PC-3 (cell line): ENCODE measurements at regions not wholly inside any gene's neighbourhood (a gene's known extent, or its start where the extent isn't known, plus 50 kb on each side); places are given as distances from the start of the nearest gene placed in this dataset.

ENCODE experiments used
- CTCF ChIP-seq: fragments of 300-600 bp; sonication (generic); conservative IDR thresholded peaks from 2 replicates; pipeline ENCODE4 v1.5.1; 2017; ENCODE audit warnings: antibody characterized with exemption, low read depth, mild to moderate bottlenecking, low read length
- EZH2 ChIP-seq: fragments of 300-600 bp; sonication (generic); IDR thresholded peaks from one replicate; pipeline ENCODE4 v1.6.1; 2017; ENCODE audit warnings: antibody characterized with exemption, mild to moderate bottlenecking, low read length; ENCODE audit not compliant: unreplicated experiment
- EZH2phosphoT487 ChIP-seq: fragments of 300-600 bp; sonication (generic); IDR thresholded peaks from 2 replicates; pipeline ENCODE4 v1.6.1; 2018; ENCODE audit warnings: mild to moderate bottlenecking, antibody characterized with exemption, low read length, borderline replicate concordance

DNA sequence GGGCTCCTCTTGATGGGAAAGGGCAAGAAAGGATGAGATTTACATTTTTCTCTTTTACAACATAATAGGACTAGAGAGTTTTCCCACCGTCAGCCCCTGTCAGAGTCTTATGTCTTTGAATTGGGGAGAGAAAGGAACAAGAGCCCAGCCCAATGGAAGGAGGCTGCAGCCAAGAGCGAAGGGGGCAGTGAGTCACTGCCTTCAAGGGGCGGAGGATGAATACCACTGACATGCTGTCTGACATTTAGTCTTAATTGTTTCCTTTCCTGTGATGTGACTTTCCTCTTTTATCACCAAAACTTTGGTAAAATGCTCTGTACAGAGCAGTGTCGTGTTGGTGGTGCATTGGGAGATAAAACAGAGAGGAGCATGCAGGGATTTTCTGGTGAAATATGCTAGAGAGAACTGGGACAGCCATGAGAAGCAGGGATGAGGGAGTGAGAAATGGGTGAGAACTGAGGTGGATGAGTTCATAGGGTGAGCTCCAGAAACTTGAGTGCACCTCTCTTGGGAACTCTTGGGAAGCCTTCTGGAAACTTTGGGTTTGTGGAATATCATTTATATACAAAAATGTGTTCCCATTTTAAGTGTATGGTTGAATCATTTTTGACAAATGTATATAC is 179.9 kb upstream of the FGGY start:
- TF ChIP-seq EZH2 (no peak), EZH2phosphoT487 (no peak), CTCF (no peak)
